Mesendoderm (in vitro differentiated cells): ENCODE measurements at regions not wholly inside any gene's neighbourhood (a gene's known extent, or its start where the extent isn't known, plus 50 kb on each side); places are given as distances from the start of the nearest gene placed in this dataset.

Experiments used
- DNase-seq: peaks from one replicate; pipeline ENCODE4 v3.0.0; 2013
- H2AK5ac ChIP-seq: 2 replicates; pipeline ENCODE4 v1.6.1; 2013; ENCODE audit warnings: low read length, inconsistent platforms
- H2BK120ac ChIP-seq: 2 replicates; pipeline ENCODE4 v1.6.1; 2013; ENCODE audit warnings: low read depth, mild to moderate bottlenecking, low read length, moderate library complexity, mixed read lengths
- H2BK15ac ChIP-seq: replicated peaks from 2 replicates; pipeline ENCODE4 v1.6.1; 2013; ENCODE audit warnings: low read depth, mild to moderate bottlenecking, moderate library complexity
- H2BK5ac ChIP-seq: 2 replicates; pipeline ENCODE4 v1.6.1; 2013; ENCODE audit warnings: low read length, inconsistent platforms
- H3K18ac ChIP-seq: 2 replicates; pipeline ENCODE4 v1.6.1; 2013; ENCODE audit warnings: mild to moderate bottlenecking, low read length, mixed read lengths
- H3K23ac ChIP-seq: one replicate; pipeline ENCODE4 v1.6.1; 2013; ENCODE audit warnings: low read length
- H3K27ac ChIP-seq: 2 replicates; pipeline ENCODE4 v1.5.1; 2013; ENCODE audit warnings: low read depth, mild to moderate bottlenecking, inconsistent platforms, low read length, moderate library complexity
- H3K27me3 ChIP-seq: 2 replicates; pipeline ENCODE4 v1.6.1; 2013; ENCODE audit warnings: low read length, control low read depth, mild to moderate bottlenecking, inconsistent platforms; ENCODE audit not compliant: insufficient read depth, poor library complexity
- H3K36me3 ChIP-seq: 2 replicates; pipeline ENCODE4 v1.6.1; 2013; ENCODE audit warnings: low read length, inconsistent platforms; ENCODE audit not compliant: control insufficient read depth, insufficient read depth
- H3K4ac ChIP-seq: one replicate; pipeline ENCODE4 v1.6.1; 2013; ENCODE audit warnings: low read depth, mild to moderate bottlenecking, low read length, moderate library complexity
- H3K4me1 ChIP-seq: 2 replicates; pipeline ENCODE4 v1.6.1; 2013; ENCODE audit warnings: low read depth, low read length, inconsistent platforms; ENCODE audit not compliant: control insufficient read depth
- H3K4me2 ChIP-seq: 2 replicates; pipeline ENCODE4 v1.6.1; 2013; ENCODE audit warnings: low read length
- H3K4me3 ChIP-seq: 2 replicates; pipeline ENCODE4 v1.5.1; 2013; ENCODE audit warnings: mild to moderate bottlenecking, low read length
- H3K56ac ChIP-seq: one replicate; pipeline ENCODE4 v1.6.1; 2013; ENCODE audit warnings: low read length
- H3K79me1 ChIP-seq: 2 replicates; pipeline ENCODE4 v1.6.1; 2013; ENCODE audit warnings: low read length, inconsistent platforms
- H3K79me2 ChIP-seq: 2 replicates; pipeline ENCODE4 v1.6.1; 2013; ENCODE audit warnings: mild to moderate bottlenecking, low read length; ENCODE audit not compliant: control insufficient read depth, insufficient read depth
- H3K9ac ChIP-seq: 2 replicates; pipeline ENCODE4 v1.6.1; 2013; ENCODE audit warnings: low read length, inconsistent platforms
- H4K5ac ChIP-seq: one replicate; pipeline ENCODE4 v1.6.1; 2013; ENCODE audit warnings: low read length
- H4K8ac ChIP-seq: one replicate; pipeline ENCODE4 v1.6.1; 2013; ENCODE audit warnings: low read depth, mild to moderate bottlenecking, control low read depth, low read length, moderate library complexity
- WGBS: extraction: QIAGEN DNeasy Blood & Tissue Kit; methylation state at CpG from one replicate; pipeline ENCODE4 v1.1.7; 2013; ENCODE audit warnings: low lambda C conversion rate, missing lambda C conversion rate; ENCODE audit not compliant: insufficient coverage; ENCODE audit errors: extremely low coverage; 5-methylcytosine and 5-hydroxymethylcytosine counted together

DNA sequence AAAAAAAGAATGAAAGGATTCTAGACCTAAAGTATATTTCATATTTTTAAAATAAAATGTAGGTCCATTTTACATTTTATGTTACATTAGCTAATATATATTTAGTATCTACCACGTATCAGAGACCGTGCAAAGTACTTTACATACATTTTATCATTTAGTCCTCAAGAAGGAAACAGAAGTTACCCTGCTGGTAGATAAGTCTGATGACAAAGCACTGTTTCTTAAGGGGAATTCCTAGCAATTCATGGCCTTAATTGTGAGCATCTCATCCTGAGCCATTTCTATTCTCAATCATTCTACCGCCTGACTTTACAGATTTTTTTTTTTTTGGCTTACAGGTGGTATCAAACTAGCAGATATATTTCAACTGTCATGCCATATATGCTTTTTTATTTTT, 367.7 kb downstream of the PRELID2 start:
- Histone ChIP-seq H3K79me1 (no peaks in the 10 kb centered on the region), H2BK15ac (no peak overlapping the region), H2BK5ac (no peak overlapping the region), H3K18ac (no peak overlapping the region), H3K4ac (no peak overlapping the region), H3K4me1 (peaks cover 2% of the 10 kb centered on the region), H3K4me2 (no peak overlapping the region), H4K5ac (no peak overlapping the region), H3K79me2 (no peaks in the 10 kb centered on the region), H2BK120ac (no peak overlapping the region), H3K23ac (no peak overlapping the region), H3K27ac (no peak overlapping the region), H3K27me3 (no peaks in the 10 kb centered on the region), H3K56ac (no peak overlapping the region), H4K8ac (no peak overlapping the region), H3K36me3 (no peaks in the 10 kb centered on the region), H3K4me3 (no peak overlapping the region), H2AK5ac (no peak overlapping the region), H3K9ac (no peak overlapping the region)
- no peak for DNase-seq
- WGBS: no CpG with 5 or more reads among the region's 3 CpGs

GRCh38 chr5:145466533-145466932, 368.6 kb downstream of the PRELID2 start:
- Histone ChIP-seq H3K56ac (no peak overlapping the region), H3K4me2 (no peak overlapping the region), H2BK120ac (no peak overlapping the region), H3K27ac (no peak overlapping the region), H3K18ac (no peak overlapping the region), H4K5ac (no peak overlapping the region), H3K79me1 (no peaks in the 10 kb centered on the region), H3K4me1 (no peaks in the 10 kb centered on the region), H3K79me2 (no peaks in the 10 kb centered on the region), H4K8ac (no peak overlapping the region), H3K23ac (no peak overlapping the region), H3K9ac (no peak overlapping the region), H3K36me3 (no peaks in the 10 kb centered on the region), H3K4ac (no peak overlapping the region), H2BK15ac (no peak overlapping the region), H3K27me3 (no peaks in the 10 kb centered on the region), H2AK5ac (no peak overlapping the region), H3K4me3 (no peak overlapping the region), H2BK5ac (no peak overlapping the region)
- WGBS: no CpG with 5 or more reads among the region's 1 CpG
- no peak for DNase-seq

DNA sequence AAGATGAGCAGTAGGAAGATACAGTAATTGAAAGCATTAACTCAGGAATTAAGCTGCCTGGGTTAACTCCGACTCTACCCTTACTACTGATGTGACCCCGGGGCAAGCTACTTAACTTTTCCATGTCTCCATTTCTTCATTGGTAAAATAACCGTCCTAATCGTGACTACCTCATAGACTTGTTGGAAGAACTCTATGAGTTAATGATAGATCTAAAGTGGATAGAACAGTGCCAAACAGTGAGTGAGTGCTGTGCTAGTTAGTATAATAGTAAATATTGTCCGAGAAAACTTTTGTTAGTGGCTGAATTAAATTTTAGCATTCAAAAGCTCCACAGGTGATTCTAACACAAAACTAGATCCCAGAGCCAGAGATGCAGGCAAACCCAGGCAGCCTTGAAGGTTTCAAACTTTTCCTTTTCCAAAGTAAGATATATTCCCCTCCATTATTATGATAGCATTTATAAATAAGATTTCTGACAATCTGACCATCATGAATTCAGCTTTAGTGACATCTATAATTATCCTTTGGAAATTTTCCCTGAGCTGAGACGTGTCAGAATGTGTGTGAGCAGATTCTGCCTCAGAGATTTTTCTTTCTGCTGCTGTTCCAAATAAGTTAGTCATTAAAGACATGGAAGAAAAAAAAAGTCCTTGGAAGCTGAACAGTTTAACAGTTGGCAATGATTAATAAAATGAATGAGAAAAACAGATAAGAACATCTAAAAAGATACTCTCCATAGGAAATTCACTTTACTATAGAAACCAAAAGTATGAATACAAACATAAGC, 369.5 kb downstream of the PRELID2 start:
- H3K79me2 ChIP-seq: no peaks in the 10 kb centered on the region
- H2BK15ac ChIP-seq: no peak overlapping the region
- no CpG with 5 or more reads among the region's 6 CpGs for WGBS
- H4K8ac ChIP-seq: no peak overlapping the region
- no peak overlapping the region for H2BK5ac ChIP-seq
- H3K36me3 ChIP-seq: no peaks in the 10 kb centered on the region
- no peak overlapping the region for H3K9ac ChIP-seq
- H3K23ac ChIP-seq: no peak overlapping the region
- H3K27ac ChIP-seq: no peak overlapping the region
- no peak overlapping the region for H3K4me2 ChIP-seq
- no peak overlapping the region for H3K4me3 ChIP-seq
- no peak overlapping the region for H3K4ac ChIP-seq
- H4K5ac ChIP-seq: no peak overlapping the region
- no peaks in the 10 kb centered on the region for H3K79me1 ChIP-seq
- no peaks in the 10 kb centered on the region for H3K4me1 ChIP-seq
- H2BK120ac ChIP-seq: no peak overlapping the region
- no peak overlapping the region for H2AK5ac ChIP-seq
- no peaks in the 10 kb centered on the region for H3K27me3 ChIP-seq
- no peak overlapping the region for H3K18ac ChIP-seq
- no peak for DNase-seq
- H3K56ac ChIP-seq: no peak overlapping the region

- no peak overlapping the region for H4K5ac ChIP-seq
- no peak overlapping the region for H3K4me2 ChIP-seq
- no peak overlapping the region for H3K56ac ChIP-seq
- WGBS: no CpG with 5 or more reads among the region's 1 CpG
- no peak overlapping the region for H2BK120ac ChIP-seq
- H3K36me3 ChIP-seq: no peaks in the 10 kb centered on the region
- H3K9ac ChIP-seq: no peak overlapping the region
- H3K27me3 ChIP-seq: no peaks in the 10 kb centered on the region
- H3K27ac ChIP-seq: no peak overlapping the region
- H3K4ac ChIP-seq: no peak overlapping the region
- H3K4me1 ChIP-seq: no peaks in the 10 kb centered on the region
- H3K18ac ChIP-seq: no peak overlapping the region
- H3K4me3 ChIP-seq: no peak overlapping the region
- no peak for DNase-seq
- H3K79me1 ChIP-seq: no peaks in the 10 kb centered on the region
- no peak overlapping the region for H2AK5ac ChIP-seq
- H3K23ac ChIP-seq: no peak overlapping the region
- H2BK15ac ChIP-seq: no peak overlapping the region
- H3K79me2 ChIP-seq: no peaks in the 10 kb centered on the region
- no peak overlapping the region for H4K8ac ChIP-seq
- no peak overlapping the region for H2BK5ac ChIP-seq
Measured at GRCh38 chr5:145464171-145464570, 371.0 kb downstream of the PRELID2 start.

- Histone ChIP-seq H3K36me3 (no peaks in the 10 kb centered on the region), H3K27me3 (no peaks in the 10 kb centered on the region), H4K8ac (no peak overlapping the region), H3K4me1 (no peaks in the 10 kb centered on the region), H2AK5ac (no peak overlapping the region), H3K56ac (no peak overlapping the region), H3K4me3 (no peak overlapping the region), H2BK120ac (no peak overlapping the region), H3K4me2 (no peak overlapping the region), H3K4ac (no peak overlapping the region), H4K5ac (no peak overlapping the region), H2BK15ac (no peak overlapping the region), H3K18ac (no peak overlapping the region), H3K27ac (no peak overlapping the region), H3K23ac (no peak overlapping the region), H3K79me1 (no peaks in the 10 kb centered on the region), H3K79me2 (no peaks in the 10 kb centered on the region), H2BK5ac (no peak overlapping the region), H3K9ac (no peak overlapping the region)
- no CpG with 5 or more reads among the region's 1 CpG for WGBS
- DNase-seq: no peak
Measured at GRCh38 chr5:145463634-145464033, 371.5 kb downstream of the PRELID2 start.

DNA sequence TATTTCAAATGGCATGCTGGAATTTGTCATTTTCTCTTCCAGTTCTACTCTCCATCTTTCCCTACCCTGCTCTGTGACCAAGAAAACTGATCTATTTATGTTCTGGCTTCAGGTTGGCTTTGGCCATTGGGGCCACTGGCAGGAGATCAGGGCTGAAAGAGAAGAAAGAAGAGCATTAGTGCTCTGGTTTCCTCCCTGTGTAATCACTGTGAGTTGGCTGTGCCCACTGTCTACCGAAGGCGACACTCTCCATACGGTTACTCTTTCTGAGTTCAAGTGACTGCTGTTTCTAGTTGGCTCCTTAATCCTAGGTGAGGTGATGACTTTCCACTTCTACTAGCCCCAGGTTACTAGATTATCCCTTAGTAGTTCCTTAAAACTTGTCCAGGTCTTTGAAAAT, 372.6 kb downstream of the PRELID2 start:
- DNase-seq: no peak
- Histone ChIP-seq H2BK15ac (no peak overlapping the region), H3K9ac (no peak overlapping the region), H3K4me2 (no peak overlapping the region), H3K23ac (no peak overlapping the region), H3K27ac (no peak overlapping the region), H4K5ac (no peak overlapping the region), H3K56ac (no peak overlapping the region), H2AK5ac (no peak overlapping the region), H2BK120ac (no peak overlapping the region), H3K18ac (no peak overlapping the region), H3K4ac (no peak overlapping the region), H3K36me3 (no peaks in the 10 kb centered on the region), H3K4me1 (no peaks in the 10 kb centered on the region), H3K4me3 (no peak overlapping the region), H3K79me1 (no peaks in the 10 kb centered on the region), H4K8ac (no peak overlapping the region), H3K79me2 (no peaks in the 10 kb centered on the region), H3K27me3 (no peaks in the 10 kb centered on the region), H2BK5ac (no peak overlapping the region)
- no CpG with 5 or more reads among the region's 3 CpGs for WGBS
